Panc1 (cell line): ENCODE measurements at regions not wholly inside any gene's neighbourhood (a gene's known extent, or its start where the extent isn't known, plus 50 kb on each side); places are given as distances from the start of the nearest gene placed in this dataset.

Experiments
- ATAC-seq: fragments of 200-7000 bp; cut with Tn5 transposase; 2 replicates; pipeline ENCODE4 v1.9.1; 2020; ENCODE audit warnings: mild to moderate bottlenecking, moderate library complexity
- BruUV-seq: library from RNA; stranded (reverse); fragments of 400-500 nt; replicated peaks from 2 replicates; lab custom pipeline; 2021; lab: Mats Ljungman, UMichigan
- CTCF ChIA-PET: fragments of 300-600 bp; sonication (Branson Sonifier 250); formaldehyde crosslinking; loops from one replicate; lab custom pipeline; 2022; ENCODE audit warnings: antibody characterized with exemption; lab: Charles Lee
- POLR2A ChIA-PET: fragments of 300-600 bp; sonication (Branson Sonifier 250); formaldehyde crosslinking; loops from one replicate; lab custom pipeline; 2022; ENCODE audit warnings: antibody characterized with exemption; lab: Charles Lee
- DNase-seq: peaks from one replicate; pipeline ENCODE4 v3.0.0-alpha.2; 2010; ENCODE audit warnings: low read depth, low spot score
- H3K27ac ChIP-seq: 2 replicates; pipeline ENCODE4 v1.5.1; 2011; ENCODE audit warnings: mild to moderate bottlenecking, low read length, inconsistent platforms
- H3K27me3 ChIP-seq: fragments of 200-500 bp; sonication (Bioruptor generic); 2 replicates; pipeline ENCODE4 v1.6.0; 2014; ENCODE audit warnings: low read length, inconsistent platforms; ENCODE audit not compliant: control insufficient read depth, insufficient read depth
- H3K36me3 ChIP-seq: fragments of 200-500 bp; sonication (Bioruptor generic); 2 replicates; pipeline ENCODE4 v1.5.1; 2014; ENCODE audit warnings: inconsistent platforms, mild to moderate bottlenecking, low read length, moderate library complexity; ENCODE audit not compliant: control insufficient read depth, insufficient read depth
- H3K4me1 ChIP-seq: 2 replicates; pipeline ENCODE4 v1.5.1; 2011; ENCODE audit warnings: inconsistent platforms, mild to moderate bottlenecking, low read length, moderate library complexity; ENCODE audit not compliant: control insufficient read depth, insufficient read depth
- H3K4me3 ChIP-seq, 2 experiments: 2 replicates each; pipeline ENCODE4 v1.5.1; 2011 to 2012; ENCODE audit warnings: low read depth in 2 of 2, low read length in 2 of 2, mild to moderate bottlenecking in 2 of 2, inconsistent platforms in 1 of 2, moderate library complexity in 1 of 2
- H3K9me3 ChIP-seq: fragments of 200-500 bp; sonication (Bioruptor generic); 2 replicates; pipeline ENCODE4 v1.5.1; 2014; ENCODE audit warnings: low read depth, mild to moderate bottlenecking, inconsistent platforms, low read length, moderate library complexity; ENCODE audit not compliant: control insufficient read depth, insufficient read depth
- POLR2AphosphoS5 ChIP-seq: IDR thresholded peaks from 2 replicates; pipeline ENCODE4 v1.6.1; 2012; ENCODE audit warnings: mild to moderate bottlenecking, low read depth, low read length, moderate library complexity
- REST ChIP-seq, 2 experiments: IDR thresholded peaks; 2 replicates each; pipeline ENCODE4 v1.6.1; 2011 to 2012; ENCODE audit warnings: low read depth in 2 of 2, control low read depth in 1 of 2, low read length in 1 of 2, mild to moderate bottlenecking in 1 of 2, moderate library complexity in 1 of 2; ENCODE audit not compliant: insufficient read depth in 1 of 2
- SIN3A ChIP-seq: IDR thresholded peaks from 2 replicates; pipeline ENCODE4 v1.6.1; 2012; ENCODE audit warnings: low read depth, mild to moderate bottlenecking, low read length, moderate library complexity, borderline replicate concordance; ENCODE audit not compliant: insufficient read depth
- TCF7L2 ChIP-seq: IDR thresholded peaks from 2 replicates; pipeline ENCODE4 v1.6.1; 2011; ENCODE audit warnings: mild to moderate bottlenecking, low read depth, low read length, inconsistent platforms
- in situ Hi-C: cut with HindIII; loops from 2 replicates; pipeline ENCODE4 v1.10.0; 2016; ENCODE audit warnings: low sequenced_read_pairs, low pct_unique_long_range_greater_than_20kb
- intact Hi-C: fragments of 100-400 bp; cut with micrococcal nuclease; formaldehyde crosslinking; loops from one replicate; pipeline ENCODE4 v1.10.0; 2022; ENCODE audit not compliant: unreplicated experiment
- TF ChIP-seq, protein P1 (sequence below): fragments of 450-650 bp; IDR thresholded peaks from 2 replicates; pipeline ENCODE4 v1.5.1; 2017; ENCODE audit warnings: mild to moderate bottlenecking

DNA sequence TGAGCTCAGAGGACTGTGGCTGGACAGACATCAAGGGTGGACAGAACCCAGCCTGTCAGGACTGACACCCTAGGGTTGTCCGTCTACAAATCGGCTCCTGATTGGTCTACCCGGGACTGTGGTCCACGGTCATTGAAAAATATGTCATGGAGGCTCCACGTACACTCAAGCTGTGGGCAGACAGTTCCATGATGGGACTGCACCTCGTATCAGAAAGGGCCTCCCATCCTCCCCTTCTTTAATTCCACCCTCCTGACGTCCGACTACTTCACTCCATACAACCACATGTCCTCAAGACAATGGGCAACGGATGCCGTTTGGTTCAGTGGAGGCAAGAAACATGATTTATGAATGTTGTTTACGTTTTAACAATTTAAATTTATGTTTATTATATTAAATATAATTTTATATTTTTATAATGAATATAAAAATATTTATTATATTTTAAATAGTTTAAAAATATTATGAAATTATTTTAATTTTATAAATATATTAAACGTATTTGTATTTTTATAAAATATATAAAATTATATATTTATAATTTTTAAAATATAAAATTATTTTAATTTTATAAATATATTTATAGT, 58.0 kb upstream of the SHOX start:
- in situ Hi-C loops (no loop called here), intact Hi-C loops (no loop called here)
- Histone ChIP-seq H3K27me3 (no peaks in the 10 kb centered on the region), H3K36me3 (no peaks in the 10 kb centered on the region), H3K4me3 (no peak overlapping the region), H3K4me1 (no peaks in the 10 kb centered on the region), H3K9me3 (no peaks in the 10 kb centered on the region), H3K27ac (no peak overlapping the region)
- DNase-seq (no peak), ATAC-seq (no peak)
- no TSS peak for BruUV-seq
- ChIA-PET CTCF (no interaction called here), POLR2A (no interaction called here)
- TF ChIP-seq TCF7L2 (no peak), REST (IDR thresholded peaks at IDR 0.05; ENCODE audit: insufficient read depth in 1 of 2, low read depth in 2 of 2, low read length in 1 of 2) (no peak), POLR2AphosphoS5 (no peak), SIN3A (no peak)
- TF ChIP-seq, protein P1, sequence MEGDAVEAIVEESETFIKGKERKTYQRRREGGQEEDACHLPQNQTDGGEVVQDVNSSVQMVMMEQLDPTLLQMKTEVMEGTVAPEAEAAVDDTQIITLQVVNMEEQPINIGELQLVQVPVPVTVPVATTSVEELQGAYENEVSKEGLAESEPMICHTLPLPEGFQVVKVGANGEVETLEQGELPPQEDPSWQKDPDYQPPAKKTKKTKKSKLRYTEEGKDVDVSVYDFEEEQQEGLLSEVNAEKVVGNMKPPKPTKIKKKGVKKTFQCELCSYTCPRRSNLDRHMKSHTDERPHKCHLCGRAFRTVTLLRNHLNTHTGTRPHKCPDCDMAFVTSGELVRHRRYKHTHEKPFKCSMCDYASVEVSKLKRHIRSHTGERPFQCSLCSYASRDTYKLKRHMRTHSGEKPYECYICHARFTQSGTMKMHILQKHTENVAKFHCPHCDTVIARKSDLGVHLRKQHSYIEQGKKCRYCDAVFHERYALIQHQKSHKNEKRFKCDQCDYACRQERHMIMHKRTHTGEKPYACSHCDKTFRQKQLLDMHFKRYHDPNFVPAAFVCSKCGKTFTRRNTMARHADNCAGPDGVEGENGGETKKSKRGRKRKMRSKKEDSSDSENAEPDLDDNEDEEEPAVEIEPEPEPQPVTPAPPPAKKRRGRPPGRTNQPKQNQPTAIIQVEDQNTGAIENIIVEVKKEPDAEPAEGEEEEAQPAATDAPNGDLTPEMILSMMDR, result no peak

DNA sequence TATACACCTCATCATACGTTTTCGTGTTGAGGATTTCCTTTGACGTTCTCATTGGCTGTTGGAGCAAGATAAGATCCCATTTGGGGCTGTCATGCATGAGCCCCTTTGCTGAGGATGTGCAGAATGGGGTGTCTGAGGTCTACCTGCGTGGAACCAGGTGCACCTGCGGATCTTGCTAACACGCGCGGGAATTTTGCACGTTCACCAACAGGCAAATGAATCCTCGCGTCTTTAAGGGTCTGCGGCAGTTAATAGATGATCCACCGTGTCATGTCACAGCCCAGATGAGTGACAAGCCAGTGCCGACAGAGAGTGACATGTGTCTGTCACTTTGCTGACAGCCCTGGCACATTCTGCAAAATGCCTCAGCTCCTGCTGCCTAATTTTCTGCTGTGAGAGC, 56.3 kb upstream of the SHOX start:
- no peaks in the 10 kb centered on the region for H3K9me3 ChIP-seq

More for the DNA sequence above, 56.3 kb upstream of the SHOX start:
- DNase-seq, result no peak
- Histone ChIP-seq H3K27me3 (no peaks in the 10 kb centered on the region), H3K36me3 (no peaks in the 10 kb centered on the region), H3K4me3 (no peak overlapping the region), H3K4me1 (no peaks in the 10 kb centered on the region), H3K27ac (no peak overlapping the region)
- TF ChIP-seq, protein P1, result no peak
- TF ChIP-seq SIN3A (no peak), POLR2AphosphoS5 (no peak), TCF7L2 (no peak), REST (IDR thresholded peaks at IDR 0.05; ENCODE audit: insufficient read depth in 1 of 2, low read depth in 2 of 2, low read length in 1 of 2) (no peak)
- in situ Hi-C loops, result no loop called here
- ChIA-PET CTCF (no interaction called here), POLR2A (no interaction called here)
- no peak for ATAC-seq
- intact Hi-C loops, result no loop called here
- no TSS peak for BruUV-seq
